IMR-90 (cell line): ENCODE measurements at regions not wholly inside any gene's neighbourhood (a gene's known extent, or its start where the extent isn't known, plus 50 kb on each side); places are given as distances from the start of the nearest gene placed in this dataset.

Experiments
- ATAC-seq: fragments of 200-7000 bp; cut with Tn5 transposase; 2 replicates; pipeline ENCODE4 v1.9.1; 2020; ENCODE audit warnings: low read depth, mild to moderate bottlenecking, moderate library complexity
- BruUV-seq: library from RNA; stranded (reverse); fragments of 400-500 nt; replicated peaks from 2 replicates; lab custom pipeline; 2021; lab: Mats Ljungman, UMichigan
- CTCF ChIA-PET: fragments of 300-600 bp; formaldehyde crosslinking; extraction: SDS; loops from one replicate; lab custom pipeline; 2021; ENCODE audit warnings: antibody characterized with exemption; lab: Yijun Ruan, JAX
- POLR2A ChIA-PET: fragments of 300-600 bp; sonication (Branson Sonifier 250); formaldehyde crosslinking; loops from one replicate; lab custom pipeline; 2022; ENCODE audit warnings: antibody characterized with exemption; ENCODE audit not compliant: unreplicated experiment; lab: Charles Lee
- DNase-seq: peaks from one replicate; pipeline ENCODE4 v3.0.0; 2013
- H2AFZ ChIP-seq: replicated peaks from 2 replicates; pipeline ENCODE3; 2013; ENCODE audit warnings: low read length, mild to moderate bottlenecking; ENCODE audit not compliant: poor library complexity
- H2AK5ac ChIP-seq: 2 replicates; pipeline ENCODE4 v1.6.1; 2013; ENCODE audit warnings: low read depth, low read length, inconsistent platforms
- H2AK9ac ChIP-seq: replicated peaks from 2 replicates; pipeline ENCODE3; 2013; ENCODE audit warnings: mild to moderate bottlenecking, low read depth, low read length, moderate library complexity; ENCODE audit not compliant: poor library complexity
- H2BK120ac ChIP-seq: 2 replicates; pipeline ENCODE4 v1.6.1; 2013; ENCODE audit warnings: low read depth, low read length, inconsistent platforms
- H2BK15ac ChIP-seq: 3 replicates; pipeline ENCODE4 v1.6.1; 2013; ENCODE audit warnings: low read depth, low read length, inconsistent platforms
- H2BK20ac ChIP-seq: 2 replicates; pipeline ENCODE4 v1.6.1; 2013; ENCODE audit warnings: low read depth, mild to moderate bottlenecking, inconsistent platforms, low read length, moderate library complexity
- H2BK5ac ChIP-seq: 2 replicates; pipeline ENCODE4 v1.6.1; 2013; ENCODE audit warnings: mild to moderate bottlenecking, low read depth, low read length, inconsistent platforms; ENCODE audit not compliant: poor library complexity, severe bottlenecking
- H3K14ac ChIP-seq: replicated peaks from 2 replicates; pipeline ENCODE4 v1.6.1; 2013; ENCODE audit warnings: low read depth, low read length, inconsistent platforms
- H3K18ac ChIP-seq: 2 replicates; pipeline ENCODE4 v1.6.1; 2013; ENCODE audit warnings: low read depth, low read length, control low read depth
- H3K23ac ChIP-seq: 2 replicates; pipeline ENCODE4 v1.6.1; 2013; ENCODE audit warnings: low read depth, low read length, inconsistent platforms
- H3K27ac ChIP-seq: 2 replicates; pipeline ENCODE4 v1.5.1; 2013; ENCODE audit warnings: mild to moderate bottlenecking, control low read depth, low read length; ENCODE audit not compliant: insufficient read depth
- H3K27me3 ChIP-seq: 2 replicates; pipeline ENCODE4 v1.6.1; 2013; ENCODE audit warnings: low read length; ENCODE audit not compliant: control insufficient read depth, insufficient read depth
- H3K36me3 ChIP-seq: 2 replicates; pipeline ENCODE4 v1.6.1; 2013; ENCODE audit warnings: low read length, mixed read lengths; ENCODE audit not compliant: control insufficient read depth, insufficient read depth
- H3K4ac ChIP-seq: 2 replicates; pipeline ENCODE4 v1.6.1; 2013; ENCODE audit warnings: low read depth, low read length, inconsistent platforms
- H3K4me1 ChIP-seq: 2 replicates; pipeline ENCODE4 v1.6.1; 2013; ENCODE audit warnings: low read length, mixed read lengths; ENCODE audit not compliant: control insufficient read depth, insufficient read depth
- H3K4me2 ChIP-seq: 2 replicates; pipeline ENCODE4 v1.6.1; 2013; ENCODE audit warnings: low read depth, mild to moderate bottlenecking, control low read depth, low read length, moderate library complexity
- H3K4me3 ChIP-seq: 2 replicates; pipeline ENCODE4 v1.5.1; 2013; ENCODE audit warnings: low read depth, mild to moderate bottlenecking, control low read depth, low read length, moderate library complexity; ENCODE audit not compliant: insufficient read depth
- H3K56ac ChIP-seq: 2 replicates; pipeline ENCODE4 v1.6.1; 2013; ENCODE audit warnings: low read length, inconsistent platforms; ENCODE audit not compliant: insufficient read depth; ENCODE audit errors: extremely low read depth
- H3K79me1 ChIP-seq, 2 experiments: 2 replicates each; pipeline ENCODE4 v1.6.1; 2013; ENCODE audit warnings: low read length in 2 of 2, inconsistent platforms in 1 of 2, low read depth in 1 of 2
- H3K9ac ChIP-seq: 2 replicates; pipeline ENCODE4 v1.6.1; 2013; ENCODE audit warnings: low read depth, low read length, control low read depth
- H3K9me1 ChIP-seq: 2 replicates; pipeline ENCODE4 v1.6.1; 2013; ENCODE audit warnings: low read length, inconsistent platforms; ENCODE audit not compliant: insufficient read depth
- H3K9me3 ChIP-seq: 2 replicates; pipeline ENCODE4 v1.6.1; 2013; ENCODE audit warnings: low read length; ENCODE audit not compliant: control insufficient read depth, insufficient read depth
- H4K20me1 ChIP-seq: 2 replicates; pipeline ENCODE4 v1.6.1; 2013; ENCODE audit warnings: low read length, inconsistent platforms; ENCODE audit not compliant: insufficient read depth
- H4K5ac ChIP-seq: 2 replicates; pipeline ENCODE4 v1.6.1; 2013; ENCODE audit warnings: mild to moderate bottlenecking, low read depth, low read length, control low read depth
- H4K8ac ChIP-seq, 2 experiments: 2 replicates each; pipeline ENCODE4 v1.6.1; 2013; ENCODE audit warnings: low read depth in 2 of 2, low read length in 2 of 2, control low read depth in 1 of 2, inconsistent platforms in 1 of 2
- H4K91ac ChIP-seq: 2 replicates; pipeline ENCODE4 v1.6.1; 2013; ENCODE audit warnings: low read depth, low read length, inconsistent platforms; ENCODE audit not compliant: insufficient read depth
- CEBPB ChIP-seq: IDR thresholded peaks from 2 replicates; pipeline ENCODE4 v1.6.1; 2012; ENCODE audit warnings: low read depth, low read length, improper control_type of control experiment
- CHD1 ChIP-seq: IDR thresholded peaks from 2 replicates; pipeline ENCODE4 v1.6.1; 2012; ENCODE audit warnings: low read depth, low read length, improper control_type of control experiment
- FOS ChIP-seq: fragments of 150-350 bp; IDR thresholded peaks from 2 replicates; pipeline ENCODE4 v1.6.1; 2016; ENCODE audit warnings: low read depth, low read length
- MAFK ChIP-seq: IDR thresholded peaks from 2 replicates; pipeline ENCODE4 v1.6.1; 2012; ENCODE audit warnings: low read depth, low read length, improper control_type of control experiment
- MAZ ChIP-seq: IDR thresholded peaks from 2 replicates; pipeline ENCODE4 v1.6.1; 2012; ENCODE audit warnings: low read depth, mild to moderate bottlenecking, low read length, improper control_type of control experiment, moderate library complexity, borderline replicate concordance
- RCOR1 ChIP-seq: IDR thresholded peaks from 2 replicates; pipeline ENCODE4 v1.6.1; 2012; ENCODE audit warnings: mild to moderate bottlenecking, low read length, improper control_type of control experiment; ENCODE audit not compliant: insufficient replicate concordance
- WGBS, 2 experiments: methylation state at CpG; one replicate each; pipeline versions ENCODE4 v1.1.5 to v1.1.7; 2013; ENCODE audit warnings: missing lambda C conversion rate in 2 of 2; ENCODE audit not compliant: insufficient read length in 1 of 2; ENCODE audit errors: extremely low coverage in 2 of 2; 5-methylcytosine and 5-hydroxymethylcytosine counted together
- dilution Hi-C: fragments of 300-500 bp; cut with HindIII; formaldehyde crosslinking; loops from one replicate; pipeline ENCODE4 v1.14.3; 2018; ENCODE audit warnings: low sequenced_read_pairs; ENCODE audit not compliant: unreplicated experiment
- in situ Hi-C: fragments of 300-500 bp; cut with MboI; formaldehyde crosslinking; loops from 3 replicates; pipeline ENCODE4 v1.14.3; 2019; ENCODE audit warnings: low sequenced_read_pairs, inconsistent platforms, mixed read lengths
- intact Hi-C: fragments of 100-400 bp; cut with micrococcal nuclease; formaldehyde crosslinking; loops from 2 replicates; pipeline ENCODE4 v1.10.0; 2022
- TF ChIP-seq, protein P1 (sequence below): fragments of 150-350 bp; IDR thresholded peaks from 2 replicates; pipeline ENCODE4 v1.6.1; 2017; ENCODE audit warnings: mild to moderate bottlenecking, antibody characterized with exemption, low read length, low read depth

DNA sequence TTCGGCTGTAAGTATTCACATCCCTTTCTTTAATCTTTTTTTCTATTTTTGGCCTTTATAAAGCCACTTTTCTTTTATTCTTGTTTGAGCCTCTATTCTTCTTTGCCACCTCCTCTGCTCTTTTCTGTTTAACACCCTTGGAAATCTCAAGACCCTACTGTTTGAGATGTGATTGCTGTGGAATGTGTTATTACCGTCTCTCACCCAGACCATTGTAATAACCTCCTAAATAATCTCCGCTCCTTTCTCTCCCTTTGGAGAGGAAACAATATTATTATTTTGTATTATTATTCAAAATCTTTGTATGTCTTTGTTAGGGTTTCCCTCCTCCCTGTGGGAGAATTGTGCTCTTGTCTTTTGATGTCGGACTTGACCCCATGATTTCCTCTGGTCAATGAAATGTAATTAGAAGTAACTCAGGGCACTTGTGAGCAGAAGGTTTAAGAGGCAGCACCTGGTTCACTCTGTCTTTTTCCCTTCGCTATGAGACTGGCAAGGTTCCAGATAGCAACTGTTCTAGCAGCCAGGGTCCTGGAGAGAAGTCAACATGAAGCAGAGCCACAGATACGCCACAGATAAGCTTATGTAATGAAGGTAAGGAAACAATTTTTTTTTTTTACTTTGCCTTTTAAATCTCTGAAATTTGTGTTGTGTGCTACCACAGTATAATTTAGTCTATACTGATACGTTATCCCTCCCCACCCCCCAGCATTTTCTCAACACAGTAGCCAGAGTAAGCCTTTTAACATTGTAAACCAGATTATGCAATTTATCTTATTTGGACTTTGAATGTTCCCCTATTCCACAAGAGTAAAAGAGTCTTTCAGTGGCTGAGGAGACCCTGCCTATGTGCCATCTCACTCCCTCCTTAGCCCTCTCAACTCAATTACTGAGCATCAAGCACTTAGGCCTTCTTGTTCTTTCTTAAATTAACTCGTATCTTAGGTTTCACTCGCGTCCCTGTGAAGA, 601.2 kb upstream of the ZNF804A start:
- H3K14ac ChIP-seq = no peak overlapping the region

More for the DNA sequence above, 601.2 kb upstream of the ZNF804A start:
- H2BK120ac ChIP-seq = no peak overlapping the region
- POLR2A ChIA-PET = no interaction called here
- no peak overlapping the region for H3K18ac ChIP-seq
- H3K4me1 ChIP-seq = no peaks in the 10 kb centered on the region
- no peak overlapping the region for H3K23ac ChIP-seq
- H2AFZ ChIP-seq = no peak overlapping the region
- TF ChIP-seq, protein P1, sequence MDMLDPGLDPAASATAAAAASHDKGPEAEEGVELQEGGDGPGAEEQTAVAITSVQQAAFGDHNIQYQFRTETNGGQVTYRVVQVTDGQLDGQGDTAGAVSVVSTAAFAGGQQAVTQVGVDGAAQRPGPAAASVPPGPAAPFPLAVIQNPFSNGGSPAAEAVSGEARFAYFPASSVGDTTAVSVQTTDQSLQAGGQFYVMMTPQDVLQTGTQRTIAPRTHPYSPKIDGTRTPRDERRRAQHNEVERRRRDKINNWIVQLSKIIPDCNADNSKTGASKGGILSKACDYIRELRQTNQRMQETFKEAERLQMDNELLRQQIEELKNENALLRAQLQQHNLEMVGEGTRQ = no peak
- TF ChIP-seq MAFK (no peak), CHD1 (no peak), MAZ (no peak), RCOR1 (no peak), CEBPB (no peak), FOS (no peak)
- H3K9me1 ChIP-seq = no peaks in the 10 kb centered on the region
- no peaks in the 10 kb centered on the region for H3K27me3 ChIP-seq
- H4K8ac ChIP-seq = no peak overlapping the region
- H4K20me1 ChIP-seq = no peaks in the 10 kb centered on the region
- no peak overlapping the region for H2BK5ac ChIP-seq
- H3K4me2 ChIP-seq = no peak overlapping the region
- intact Hi-C loops (no loop called here), in situ Hi-C loops (no loop called here), dilution Hi-C loops (no loop called here)
- H3K4ac ChIP-seq = no peak overlapping the region
- H3K79me1 ChIP-seq = no peaks in the 10 kb centered on the region
- no peak overlapping the region for H3K56ac ChIP-seq
- H3K9ac ChIP-seq = no peak overlapping the region
- H2AK5ac ChIP-seq = no peak overlapping the region
- H2BK15ac ChIP-seq = no peak overlapping the region
- no peak overlapping the region for H2BK20ac ChIP-seq
- H3K27ac ChIP-seq = no peak overlapping the region
- H4K91ac ChIP-seq = no peak overlapping the region
- DNase-seq (no peak), ATAC-seq (no peak)
- no peak overlapping the region for H2AK9ac ChIP-seq
- no peaks in the 10 kb centered on the region for H3K36me3 ChIP-seq
- H3K4me3 ChIP-seq = no peak overlapping the region
- CTCF ChIA-PET = no interaction called here
- H3K9me3 ChIP-seq = peaks cover 17% of the 10 kb centered on the region
- H4K5ac ChIP-seq = no peak overlapping the region
- no CpG with 5 or more reads among the region's 10 CpGs for WGBS, 2 experiments
- BruUV-seq = no TSS peak
